DMS79 treated with DMSO at 0.1 percent for 48 hours (cell line): ENCODE measurements at regions not wholly inside any gene's neighbourhood (a gene's known extent, or its start where the extent isn't known, plus 50 kb on each side); places are given as distances from the start of the nearest gene placed in this dataset.
"Not testable (repeated sequence)": the region's sequence is repeated elsewhere in the genome, so short reads cannot be mapped to it uniquely, and the experiment has no call there.

ENCODE experiments used
- DNase-seq: peaks from one replicate; lab custom pipeline; 2025; lab: John Stamatoyannopoulos, UW

DNA sequence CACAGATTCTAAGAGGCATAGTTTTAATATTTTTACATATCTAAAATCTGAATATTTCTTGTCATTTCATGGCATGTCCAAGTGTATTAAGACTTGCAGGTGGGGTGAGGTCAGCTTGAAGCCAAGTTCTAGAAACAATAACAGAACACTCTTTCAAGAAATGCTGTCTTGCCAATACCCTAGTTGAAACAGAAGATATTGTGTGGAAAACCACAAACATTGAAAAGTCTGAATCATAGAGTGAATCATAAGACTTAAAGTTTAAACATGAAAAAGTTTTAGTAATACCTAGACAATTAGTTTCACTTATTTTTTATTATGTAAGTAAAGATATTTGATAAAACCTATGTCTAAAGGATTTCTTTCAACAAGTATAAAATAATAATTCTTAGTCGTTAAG, 191.5 kb upstream of the CAND1 start:
- DNase-seq: no peak

DNA sequence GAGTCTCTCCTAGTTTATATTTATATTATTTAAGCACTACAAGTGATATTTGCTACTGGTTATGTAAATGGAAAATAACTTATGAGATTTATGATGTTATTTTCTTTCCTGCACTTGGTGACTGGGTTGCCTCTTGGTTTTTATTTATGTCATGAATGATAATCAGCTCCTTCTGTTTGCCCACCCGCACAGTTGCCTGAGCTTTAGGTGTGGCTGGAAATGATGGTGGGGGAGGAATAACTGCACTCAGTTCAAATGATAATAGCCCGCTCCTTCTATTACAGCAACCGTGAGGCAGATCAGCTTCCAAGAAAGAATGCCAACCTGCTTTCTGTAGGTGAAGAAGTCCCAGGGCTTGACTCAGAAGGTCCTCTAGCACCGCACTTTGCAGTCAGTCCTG, 190.2 kb upstream of the CAND1 start:
- no peak for DNase-seq

DNA sequence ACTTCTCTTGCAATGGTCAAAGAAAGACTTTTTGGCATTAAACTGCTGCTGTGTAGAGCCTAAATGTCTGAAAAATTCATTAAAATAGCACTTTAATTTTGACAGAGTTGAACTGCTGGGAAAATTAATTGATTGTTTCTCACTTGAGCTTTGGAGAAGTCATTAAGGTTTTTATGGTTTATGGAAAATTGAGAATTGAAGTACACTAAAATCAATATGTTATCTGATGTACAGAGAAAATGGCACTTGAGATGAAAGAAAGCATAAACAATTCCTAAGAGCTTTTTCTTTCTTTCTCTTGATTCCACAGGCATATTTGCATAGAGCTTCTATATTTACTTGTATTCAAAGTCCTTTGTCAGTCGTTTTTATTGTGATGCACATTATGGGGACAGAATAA, 188.5 kb upstream of the CAND1 start:
- peak; percentile 77 for DNase-seq

DNA sequence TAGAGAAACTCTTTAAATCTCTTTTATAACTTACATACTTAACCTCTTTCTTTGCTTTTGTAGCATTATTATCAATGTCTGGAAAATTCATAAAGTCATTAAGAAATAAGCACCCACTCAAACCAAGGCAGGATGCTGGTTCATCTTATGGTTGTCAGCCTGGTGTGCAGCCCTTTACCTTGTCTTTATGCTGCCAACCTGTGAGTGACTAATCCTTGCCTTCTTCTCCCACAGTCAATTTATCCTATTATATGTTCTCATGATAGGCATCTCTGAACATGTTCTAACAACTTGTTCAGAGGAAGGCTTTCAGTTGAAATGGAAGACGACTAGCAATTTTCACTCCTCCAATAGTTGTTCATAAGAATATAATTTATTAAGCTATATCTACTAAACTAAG, 186.9 kb upstream of the CAND1 start:
- DNase-seq: no peak

DNA sequence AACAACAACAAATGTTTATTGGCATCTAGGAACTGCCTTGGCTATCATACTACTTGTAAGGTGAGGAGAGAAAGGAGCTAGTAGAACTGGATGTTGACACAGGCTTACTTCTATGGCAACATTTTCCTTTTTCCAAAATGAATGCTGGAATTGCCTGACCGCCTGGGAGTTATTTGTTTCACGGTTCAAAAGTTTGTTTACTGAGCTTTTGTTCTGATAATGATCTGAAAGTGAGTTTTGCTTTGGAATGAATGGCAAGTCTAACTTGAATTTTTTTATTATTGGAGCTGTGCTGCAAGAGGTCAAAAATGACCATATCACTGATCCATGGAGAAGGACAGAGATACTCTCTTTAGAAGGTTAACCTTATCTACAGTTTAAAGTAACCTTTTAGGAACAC, 183.5 kb upstream of the CAND1 start:
- DNase-seq: no peak

DNA sequence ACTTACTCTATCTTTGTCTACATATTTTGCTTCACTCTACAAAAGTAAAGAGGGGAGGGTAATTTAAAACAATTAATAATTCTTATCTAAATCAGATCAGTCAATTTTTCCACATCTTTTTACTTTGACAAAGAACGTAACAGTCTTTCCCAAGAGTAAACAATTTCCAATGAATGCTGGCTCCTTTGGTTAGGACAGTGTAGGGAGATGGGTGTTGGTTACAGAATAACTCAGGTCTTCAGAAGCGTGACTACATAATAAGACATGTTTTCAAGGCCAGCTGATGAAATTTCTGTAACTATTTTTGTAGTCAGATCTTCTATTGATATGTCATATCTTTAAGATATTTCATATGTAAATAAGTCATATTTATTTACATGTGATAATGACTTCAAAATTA, 183.0 kb upstream of the CAND1 start:
- no peak for DNase-seq

DNA sequence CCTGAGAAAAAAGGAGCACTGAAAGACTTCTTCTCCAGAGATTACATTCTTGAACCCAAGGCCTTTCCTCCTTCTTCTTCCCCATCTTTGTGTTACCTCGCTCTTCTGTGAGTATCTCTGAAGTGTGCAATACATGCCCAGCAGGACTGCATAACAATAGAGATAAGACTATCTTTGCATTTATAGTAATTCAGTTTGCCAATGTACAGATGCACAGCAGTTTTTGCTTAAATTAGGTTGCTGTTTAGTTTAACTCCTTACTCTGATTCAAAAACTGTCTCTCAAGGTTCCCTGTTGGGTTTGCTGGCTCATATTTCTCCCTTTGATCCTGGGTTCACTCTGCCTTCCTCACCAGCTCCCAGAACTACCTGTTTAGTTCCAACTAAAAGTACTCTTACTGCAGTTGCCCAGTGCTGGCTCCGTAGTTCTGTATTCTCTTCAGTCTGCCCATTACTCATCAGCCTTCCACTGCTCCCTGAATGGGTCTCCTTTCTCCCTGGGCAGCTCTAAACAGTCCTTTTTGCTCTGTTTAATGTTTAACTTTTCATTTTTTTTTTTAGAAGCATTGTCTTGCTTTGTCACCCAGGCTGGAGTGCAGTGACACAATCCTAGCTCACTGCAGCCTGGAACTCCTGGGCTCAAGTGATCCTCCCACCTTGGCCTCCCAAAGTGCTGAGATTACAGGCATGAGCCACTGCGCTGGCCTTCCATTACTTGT, 180.6 kb upstream of the CAND1 start:
- DNase-seq: no peak

DNA sequence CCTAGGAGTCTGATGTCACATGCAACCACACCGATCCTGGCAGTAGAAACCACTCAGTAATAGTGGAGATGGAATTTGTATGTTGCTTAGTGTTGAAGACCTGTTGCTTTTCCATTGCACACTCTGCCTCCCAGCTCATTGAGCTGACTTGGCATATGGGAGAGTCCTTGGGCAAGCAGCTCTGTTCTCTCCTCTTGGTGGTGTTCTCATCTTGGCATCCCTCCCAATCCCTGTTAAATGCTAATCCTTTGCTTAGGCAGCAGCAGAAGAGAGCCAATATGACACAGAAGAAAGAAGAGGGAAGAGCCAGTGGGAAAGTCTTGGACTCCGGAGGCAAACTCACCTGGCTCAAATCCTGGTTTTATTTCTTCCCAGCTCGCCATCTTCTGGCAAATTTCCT, 178.0 kb upstream of the CAND1 start:
- peak; percentile 40 for DNase-seq

DNA sequence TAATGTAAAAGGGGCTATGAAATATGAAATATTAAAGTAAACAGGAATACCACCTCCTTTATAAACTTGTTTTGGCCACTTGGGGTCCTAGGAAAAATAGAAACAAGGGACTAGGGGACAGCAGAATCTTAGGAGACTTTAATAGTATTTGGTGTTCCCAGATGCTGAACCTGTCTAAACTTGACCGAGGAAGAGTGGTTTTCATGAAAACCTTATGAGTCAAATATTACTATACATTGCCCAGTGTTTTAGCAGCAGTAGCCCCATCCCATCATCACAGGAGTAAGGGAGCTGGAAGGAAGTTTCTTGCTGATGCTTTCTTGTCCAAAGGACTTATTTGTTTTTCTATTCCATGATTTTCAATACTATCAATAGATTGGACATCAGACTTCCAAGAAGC, 177.5 kb upstream of the CAND1 start:
- DNase-seq: no peak

DNA sequence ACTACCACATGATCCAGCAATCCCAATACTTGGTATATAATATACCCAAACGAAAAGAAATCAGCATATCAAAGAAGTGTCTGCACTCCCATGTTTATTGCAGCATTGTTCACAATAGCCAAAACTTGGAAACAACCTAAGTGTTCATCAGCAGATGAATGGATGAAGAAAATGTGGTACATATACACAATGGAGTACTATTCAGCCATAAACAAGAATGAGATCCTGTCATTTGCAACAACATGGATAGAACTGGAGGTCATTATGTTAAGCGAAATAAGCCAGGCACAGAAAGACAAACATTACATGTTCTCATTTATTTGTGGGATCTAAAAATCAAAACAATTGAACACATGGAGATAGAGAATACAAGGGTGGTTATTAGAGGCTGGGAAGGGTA, 176.2 kb upstream of the CAND1 start:
- DNase-seq: not testable (repeated sequence)

DNA sequence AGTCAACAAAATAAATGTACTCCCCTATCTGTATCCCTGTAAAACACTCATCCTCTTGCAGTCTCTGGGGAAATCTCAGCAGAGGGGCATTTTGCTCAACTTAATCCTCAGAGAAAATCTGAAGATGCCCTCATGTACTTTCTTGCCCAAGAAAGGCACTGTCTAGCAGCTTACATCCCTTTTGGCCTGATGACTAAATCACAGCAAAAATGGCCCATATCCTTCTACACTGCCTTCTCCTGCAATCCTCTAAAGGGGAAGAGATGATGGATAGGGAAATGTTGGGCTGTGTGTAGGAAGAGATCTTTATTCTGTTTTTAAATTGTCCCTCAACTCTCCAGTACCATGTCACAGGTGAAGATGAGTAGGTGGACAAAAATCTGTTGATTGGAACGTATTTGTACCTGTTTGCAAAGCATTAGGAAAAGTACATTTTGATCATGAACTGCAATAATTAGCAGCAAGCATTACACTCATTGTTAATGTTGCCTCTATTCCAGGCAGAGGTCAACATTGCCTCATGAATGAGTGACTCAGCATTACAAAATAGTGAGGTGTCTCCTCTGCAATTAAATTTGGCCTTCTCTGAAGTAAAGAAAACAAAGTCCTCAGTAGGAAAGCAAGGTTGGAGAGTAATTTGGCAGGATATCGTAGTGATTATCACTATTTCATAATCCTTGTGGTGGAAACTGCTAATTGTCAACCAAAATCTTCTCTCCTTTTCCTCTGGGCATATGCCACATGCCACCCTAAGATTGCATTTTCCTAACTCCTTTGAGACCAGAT, 172.4 kb upstream of the CAND1 start:
- no peak for DNase-seq

DNA sequence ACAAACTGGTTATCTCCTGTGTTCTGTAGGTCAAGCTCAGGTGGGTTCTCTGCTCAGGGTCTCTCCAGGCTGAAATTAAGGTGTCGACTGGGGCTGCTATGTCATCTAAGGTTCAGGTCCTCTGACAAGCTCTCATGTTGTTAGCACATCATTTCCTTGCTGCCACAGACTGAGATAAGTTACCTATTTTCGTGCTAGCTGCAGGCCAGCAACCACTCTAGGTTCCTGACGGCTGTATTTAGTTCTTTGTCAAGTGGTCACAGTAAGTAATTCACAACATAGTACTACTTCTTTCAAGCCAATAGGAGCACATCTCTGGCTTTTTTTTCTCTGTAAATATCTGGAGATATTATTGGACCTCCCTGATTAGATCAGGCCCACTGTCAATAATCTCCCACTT, 169.3 kb upstream of the CAND1 start:
- no peak for DNase-seq

DNA sequence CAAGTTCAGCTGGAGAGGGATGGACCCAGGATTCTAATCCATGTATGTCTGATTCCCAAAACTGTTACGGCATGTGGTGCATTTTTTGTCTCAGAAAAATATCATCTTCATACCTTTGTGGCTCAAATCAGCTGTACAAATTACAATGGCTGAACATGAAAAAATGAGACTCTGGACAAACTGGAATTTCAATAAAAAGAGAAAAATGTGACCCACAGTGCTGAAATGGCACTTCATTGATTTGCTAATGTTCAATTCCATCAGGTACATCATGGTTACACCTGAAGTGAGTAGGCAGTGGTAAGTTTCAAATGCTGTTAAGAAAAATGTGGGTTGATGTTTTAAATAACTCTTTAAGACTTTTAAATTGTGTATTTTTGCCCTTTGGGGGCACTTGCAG, 165.6 kb upstream of the CAND1 start:
- DNase-seq: no peak

DNA sequence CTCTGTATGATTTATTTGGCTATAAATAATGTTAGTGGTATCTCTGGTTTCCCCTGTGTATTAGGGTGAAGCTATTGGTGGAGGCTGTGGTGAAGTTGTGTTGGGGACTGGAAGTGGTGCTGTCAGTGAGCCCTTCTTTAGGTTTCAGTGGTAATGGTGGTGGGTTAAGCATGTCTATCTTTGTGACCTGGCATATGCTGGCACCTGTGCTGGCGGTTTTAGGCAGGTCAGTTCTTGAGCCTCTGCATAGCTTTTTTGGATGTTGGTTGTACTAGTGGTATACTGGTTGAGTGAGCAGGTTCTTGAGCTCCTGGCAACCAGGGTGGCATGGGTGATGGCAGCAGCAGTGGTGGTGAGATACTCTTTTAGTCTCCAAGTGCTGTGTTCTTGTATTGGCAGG, 161.9 kb upstream of the CAND1 start:
- DNase-seq: no peak

DNA sequence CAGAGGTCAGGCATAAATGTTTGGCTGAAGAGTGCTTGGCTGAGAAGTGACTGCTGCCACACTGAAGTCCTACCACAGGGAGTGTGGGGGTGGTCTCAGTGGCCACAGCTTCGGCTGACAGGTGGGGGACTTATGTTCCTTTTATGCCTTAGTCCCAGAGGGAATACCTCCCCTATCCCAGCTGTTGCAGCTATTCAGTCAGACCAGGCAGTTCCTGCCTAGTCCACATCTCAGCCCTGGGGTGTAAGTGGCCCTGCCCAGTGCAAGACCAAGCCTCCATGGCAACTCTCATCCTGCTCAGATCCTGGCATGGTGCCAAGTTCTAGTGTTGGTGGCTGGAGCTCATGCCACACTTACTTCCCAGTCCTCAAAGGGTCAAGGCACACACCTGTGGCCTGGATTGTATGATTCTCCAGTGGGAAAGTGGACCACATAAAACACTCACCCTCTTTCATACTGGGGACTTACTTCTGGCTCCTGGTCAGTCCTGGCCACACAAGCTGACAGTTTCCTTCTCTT, 161.3 kb upstream of the CAND1 start:
- no peak for DNase-seq

DNA sequence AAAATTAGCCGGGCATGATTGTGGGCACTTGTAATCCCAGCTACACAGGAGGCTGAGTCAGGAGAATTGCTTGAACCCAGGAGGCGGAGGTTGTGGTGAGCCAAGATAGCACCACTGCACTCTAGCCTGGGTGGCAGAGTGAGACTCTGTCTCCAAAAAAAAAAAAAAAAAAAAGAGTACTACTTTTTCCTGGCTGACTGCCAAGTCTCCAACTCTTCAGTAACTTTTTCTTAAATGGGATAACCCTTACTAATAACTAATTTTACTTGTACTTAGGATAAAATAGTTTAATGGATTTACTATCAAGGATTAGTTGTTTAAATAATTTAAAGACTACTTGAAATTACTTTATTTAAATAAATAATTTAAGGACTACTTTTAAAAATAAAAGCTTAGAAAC, 158.8 kb upstream of the CAND1 start:
- not testable (repeated sequence) for DNase-seq

DNA sequence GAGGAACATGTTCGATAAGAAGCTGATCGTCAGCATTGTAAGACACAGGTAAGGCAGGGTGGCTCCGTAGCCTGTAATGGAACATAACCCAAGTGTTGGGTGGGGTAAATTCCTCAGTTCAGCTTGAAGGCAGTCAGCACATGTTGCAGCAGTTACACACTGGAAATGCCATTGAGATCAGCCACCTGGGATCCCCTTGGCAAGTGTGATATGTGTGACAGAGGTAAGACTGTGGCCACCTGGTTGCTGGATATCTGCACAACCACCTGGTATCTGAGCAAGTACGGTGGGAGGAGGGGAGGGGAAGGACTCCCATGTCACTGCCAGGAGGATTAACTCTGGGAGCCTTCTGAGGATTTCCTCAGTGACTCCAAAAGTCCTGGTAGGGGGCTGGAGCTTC, 158.0 kb upstream of the CAND1 start:
- DNase-seq: no peak

DNA sequence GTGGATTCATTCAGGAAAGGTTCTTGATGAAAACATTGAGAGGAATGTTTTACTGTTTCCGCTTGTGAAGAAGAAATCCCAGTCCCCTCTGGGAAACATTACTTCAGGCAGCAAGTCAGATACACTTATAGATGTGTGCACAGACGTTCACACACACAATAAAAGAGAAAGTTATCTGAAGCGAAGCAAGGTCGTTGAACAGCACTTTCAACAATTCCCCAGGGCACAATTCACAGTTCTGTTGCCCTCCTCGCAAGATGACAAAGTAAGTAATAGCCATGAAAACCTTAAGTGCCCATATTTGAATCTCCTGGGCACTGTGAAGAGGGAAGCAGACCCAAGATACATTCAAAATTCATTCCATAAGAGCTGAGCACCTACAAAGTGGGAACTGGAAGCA, 156.6 kb upstream of the CAND1 start:
- DNase-seq: peak; percentile 62

DNA sequence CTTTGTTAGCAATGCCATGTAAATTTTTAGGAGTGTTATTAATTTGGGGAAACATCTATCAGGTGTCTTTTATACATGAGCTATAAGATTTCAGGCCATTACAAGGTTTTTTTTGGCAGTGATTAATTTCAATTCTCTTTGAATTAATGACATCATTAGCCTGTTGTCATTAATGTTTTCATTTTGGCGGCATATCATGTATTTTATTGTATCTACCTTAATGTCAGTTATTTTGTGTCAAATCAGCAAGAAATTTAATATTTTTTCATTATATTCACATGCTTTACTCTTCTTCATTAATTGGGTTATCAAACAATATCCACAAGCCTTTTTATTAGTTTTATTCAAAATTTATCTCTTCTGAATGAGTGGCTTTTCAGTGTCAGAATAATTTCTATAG, 153.0 kb upstream of the CAND1 start:
- DNase-seq: no peak

DNA sequence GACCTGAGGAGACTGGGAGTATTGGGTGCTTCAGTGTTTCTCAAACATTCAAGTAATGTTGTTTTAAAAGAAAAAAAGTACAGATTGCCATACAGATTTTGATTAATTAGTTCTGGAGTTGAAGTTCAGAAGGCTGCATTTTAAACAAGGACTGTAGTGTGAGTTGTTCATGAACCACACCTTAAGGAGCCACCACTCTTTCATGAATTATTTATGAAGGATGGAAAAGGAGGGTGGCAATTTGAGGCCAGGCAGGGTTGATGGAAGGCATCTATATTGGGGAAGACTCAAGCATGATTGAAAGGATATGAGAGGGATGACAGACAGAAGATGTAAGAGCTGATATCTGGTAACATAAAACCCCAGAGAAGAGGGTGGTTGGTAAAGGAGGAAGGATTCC, 146.6 kb upstream of the CAND1 start:
- no peak for DNase-seq

DNA sequence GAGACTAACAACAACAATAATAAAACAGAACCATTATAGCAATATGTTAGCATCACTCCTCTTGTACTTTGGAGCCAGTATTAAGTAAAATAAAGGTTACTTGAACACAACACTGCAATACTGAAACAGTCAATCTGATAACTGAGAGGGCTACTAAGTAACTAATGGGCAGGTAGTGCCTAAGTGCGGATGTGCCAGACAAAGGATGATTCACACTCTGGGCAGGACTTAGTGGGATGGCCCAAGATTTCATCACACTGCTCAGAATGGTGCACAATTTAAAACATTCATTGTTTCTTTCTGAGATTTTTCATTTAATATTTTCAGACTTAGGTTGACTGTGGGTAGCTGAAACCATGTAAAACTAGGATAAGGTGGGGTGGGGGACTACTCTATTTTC, 131.9 kb upstream of the CAND1 start:
- no peak for DNase-seq

DNA sequence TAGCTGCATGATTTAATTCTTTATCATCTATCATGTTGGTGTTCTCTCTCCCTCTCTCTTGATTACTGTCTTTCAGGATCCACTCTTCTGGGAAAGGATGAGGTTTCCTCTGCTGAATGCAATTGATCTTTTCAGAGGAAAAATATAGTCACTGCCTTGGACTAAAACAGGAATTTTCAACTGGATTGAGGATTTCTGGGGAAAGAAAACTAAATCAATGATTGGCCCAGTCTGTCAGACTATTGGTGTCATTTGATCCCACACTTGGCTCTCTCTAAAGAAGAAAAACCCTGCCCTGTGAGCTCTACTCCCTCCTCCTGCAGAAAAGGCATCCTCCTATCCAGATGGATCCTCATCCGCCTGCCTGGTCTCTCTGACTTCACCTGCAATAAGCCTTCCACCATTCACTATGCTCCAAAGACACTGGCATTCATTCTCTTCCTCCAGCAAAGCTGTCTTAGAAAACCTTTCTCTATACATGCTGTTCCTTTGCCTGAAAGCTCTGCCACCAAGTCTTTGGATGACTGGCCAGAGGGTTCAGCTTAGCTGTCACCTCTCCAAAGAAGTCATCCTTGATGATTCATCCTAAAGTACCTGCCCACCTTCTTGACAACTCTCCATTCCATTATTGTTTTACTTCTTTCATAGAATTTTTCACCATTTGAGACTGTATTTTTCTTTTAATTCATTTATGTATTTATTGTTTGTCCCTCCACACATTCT, 127.7 kb upstream of the CAND1 start:
- DNase-seq: no peak

DNA sequence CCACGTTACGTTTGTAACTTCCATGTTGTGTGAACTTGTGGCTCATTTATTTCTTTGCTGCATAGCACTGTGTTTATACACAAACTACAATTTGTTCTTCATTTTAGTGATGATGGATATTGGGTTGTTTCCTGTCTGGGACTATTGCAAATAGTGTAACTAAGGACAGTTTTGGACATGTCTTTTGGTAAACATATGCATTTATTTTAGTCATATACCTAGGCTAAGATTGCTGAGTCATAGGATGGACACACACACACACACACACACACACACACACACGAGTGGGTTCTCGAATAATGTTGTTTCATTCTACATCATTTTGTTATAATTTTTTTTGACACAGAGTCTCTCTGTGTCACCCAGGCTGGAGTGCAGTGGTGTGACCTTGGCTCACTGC, 123.5 kb upstream of the CAND1 start:
- DNase-seq: no peak
